ENCODE measurements at regions not wholly inside any gene's neighbourhood (a gene's known extent, or its start where the extent isn't known, plus 50 kb on each side); places are given as distances from the start of the nearest gene placed in this dataset.

GRCh38 chr11:119903389-119903788 lies 174.4 kb upstream of the NECTIN1 start:
- no peak for ATAC-seq
- no peaks in the 10 kb centered on the region for H3K9me3 Mint-ChIP-seq
- peaks cover 24 to 25% of the 10 kb centered on the region in 2 donors for H3K27me3 Mint-ChIP-seq
- no peak overlapping the region for H3K4me3 Mint-ChIP-seq
- H3K36me3 Mint-ChIP-seq: no peaks in the 10 kb centered on the region
- no peak overlapping the region for H3K27ac Mint-ChIP-seq
- H3K4me1 Mint-ChIP-seq (ENCODE audit: low read depth in 2 of 2): no peaks in the 10 kb centered on the region
- DNase-seq (ENCODE audit: low spot score): no peak

- no peak overlapping the region for H3K4me3 Mint-ChIP-seq
- peaks cover 19 to 20% of the 10 kb centered on the region in 2 donors for H3K27me3 Mint-ChIP-seq
- no peaks in the 10 kb centered on the region for H3K36me3 Mint-ChIP-seq
- H3K27ac Mint-ChIP-seq: no peak overlapping the region
- ATAC-seq (no peak), DNase-seq (ENCODE audit: low spot score) (no peak)
- H3K9me3 Mint-ChIP-seq: no peaks in the 10 kb centered on the region
- H3K4me1 Mint-ChIP-seq (ENCODE audit: low read depth in 2 of 2): no peaks in the 10 kb centered on the region
Observed at GRCh38 chr11:119902656-119903231, 173.7 kb upstream of the NECTIN1 start.

- no peaks in the 10 kb centered on the region for H3K9me3 Mint-ChIP-seq
- ATAC-seq (no peak), DNase-seq (ENCODE audit: low spot score) (no peak)
- no peaks in the 10 kb centered on the region for H3K36me3 Mint-ChIP-seq
- H3K4me3 Mint-ChIP-seq: no peak overlapping the region
- H3K27ac Mint-ChIP-seq: no peak overlapping the region
- H3K4me1 Mint-ChIP-seq (ENCODE audit: low read depth in 2 of 2): peaks cover 3 to 4% of the 10 kb centered on the region in 2 donors
- peaks cover 20% of the 10 kb centered on the region in 2 donors for H3K27me3 Mint-ChIP-seq
Observed at GRCh38 chr11:119901657-119902577, 172.9 kb upstream of the NECTIN1 start.

- no peaks in the 10 kb centered on the region for H3K9me3 Mint-ChIP-seq
- ATAC-seq (no peak), DNase-seq (ENCODE audit: low spot score) (no peak)
- H3K27ac Mint-ChIP-seq: no peak overlapping the region
- H3K4me3 Mint-ChIP-seq: no peak overlapping the region
- H3K36me3 Mint-ChIP-seq: no peaks in the 10 kb centered on the region
- H3K27me3 Mint-ChIP-seq: peaks cover 8 to 10% of the 10 kb centered on the region in 2 donors
- H3K4me1 Mint-ChIP-seq (ENCODE audit: low read depth in 2 of 2): peaks cover 13% of the 10 kb centered on the region in 2 donors
Observed at GRCh38 chr11:119899997-119900396, 171.0 kb upstream of the NECTIN1 start.

GRCh38 chr11:119897576-119897975 lies 168.6 kb upstream of the NECTIN1 start:
- peaks cover 13% of the 10 kb centered on the region in 2 donors for H3K4me1 Mint-ChIP-seq (ENCODE audit: low read depth in 2 of 2)
- no peak for ATAC-seq

GRCh38 chr11:119897046-119897440 lies 168.0 kb upstream of the NECTIN1 start:
- peaks cover 7 to 14% of the 10 kb centered on the region in 2 donors for H3K27me3 Mint-ChIP-seq
- no peaks in the 10 kb centered on the region for H3K9me3 Mint-ChIP-seq
- H3K36me3 Mint-ChIP-seq: no peaks in the 10 kb centered on the region
- ATAC-seq (no peak), DNase-seq (ENCODE audit: low spot score) (no peak)
- peaks cover 13% of the 10 kb centered on the region in 2 donors for H3K4me1 Mint-ChIP-seq (ENCODE audit: low read depth in 2 of 2)
- no peak overlapping the region for H3K4me3 Mint-ChIP-seq
- peak overlapping the region in 1 of 2 donors; percentile 2 for H3K27ac Mint-ChIP-seq

More at GRCh38 chr11:119897576-119897975, 168.6 kb upstream of the NECTIN1 start:
- Mint-ChIP-seq H3K27ac (peak overlapping the region in 1 of 2 donors; percentile 2), H3K27me3 (peaks cover 7 to 11% of the 10 kb centered on the region in 2 donors), H3K36me3 (no peaks in the 10 kb centered on the region), H3K9me3 (no peaks in the 10 kb centered on the region), H3K4me3 (no peak overlapping the region)
- DNase-seq (ENCODE audit: low spot score): no peak

- peaks cover 7 to 11% of the 10 kb centered on the region in 2 donors for H3K27me3 Mint-ChIP-seq
- peak overlapping the region in 1 of 2 donors; percentile 2 for H3K27ac Mint-ChIP-seq
- H3K4me1 Mint-ChIP-seq (ENCODE audit: low read depth in 2 of 2): peaks cover 13% of the 10 kb centered on the region in 2 donors
- no peaks in the 10 kb centered on the region for H3K36me3 Mint-ChIP-seq
- DNase-seq (ENCODE audit: low spot score) (no peak), ATAC-seq (no peak)
- no peaks in the 10 kb centered on the region for H3K9me3 Mint-ChIP-seq
- H3K4me3 Mint-ChIP-seq: peak overlapping the region; percentile 9
Observed at GRCh38 chr11:119896387-119897045, 167.5 kb upstream of the NECTIN1 start.

GRCh38 chr11:119895981-119896380 lies 167.0 kb upstream of the NECTIN1 start:
- DNase-seq (ENCODE audit: low spot score): no peak
- H3K27ac Mint-ChIP-seq: peak overlapping the region in 1 of 2 donors; percentile 2
- peak overlapping the region; percentile 9 for H3K4me3 Mint-ChIP-seq
- H3K9me3 Mint-ChIP-seq: no peaks in the 10 kb centered on the region
- peak; percentile 52 to 58 for ATAC-seq
- H3K4me1 Mint-ChIP-seq (ENCODE audit: low read depth in 2 of 2): peaks cover 13% of the 10 kb centered on the region in 2 donors
- H3K36me3 Mint-ChIP-seq: no peaks in the 10 kb centered on the region
- peaks cover 7 to 9% of the 10 kb centered on the region in 2 donors for H3K27me3 Mint-ChIP-seq

GRCh38 chr11:119894916-119895315 lies 165.9 kb upstream of the NECTIN1 start:
- H3K36me3 Mint-ChIP-seq: no peaks in the 10 kb centered on the region

GRCh38 chr11:119892311-119892808 lies 163.4 kb upstream of the NECTIN1 start:
- Mint-ChIP-seq H3K27ac (no peak overlapping the region), H3K36me3 (no peaks in the 10 kb centered on the region), H3K9me3 (no peaks in the 10 kb centered on the region), H3K4me1 (ENCODE audit: low read depth in 2 of 2) (peaks cover 13% of the 10 kb centered on the region in 2 donors), H3K27me3 (peaks cover 17 to 22% of the 10 kb centered on the region in 2 donors), H3K4me3 (no peak overlapping the region)
- DNase-seq (ENCODE audit: low spot score) (no peak), ATAC-seq (no peak)

More at GRCh38 chr11:119894916-119895315, 165.9 kb upstream of the NECTIN1 start:
- Mint-ChIP-seq H3K4me1 (ENCODE audit: low read depth in 2 of 2) (peaks cover 13% of the 10 kb centered on the region in 2 donors), H3K9me3 (no peaks in the 10 kb centered on the region), H3K4me3 (no peak overlapping the region), H3K27me3 (peaks cover 7 to 12% of the 10 kb centered on the region in 2 donors), H3K27ac (no peak overlapping the region)
- DNase-seq (ENCODE audit: low spot score) (no peak), ATAC-seq (no peak)

- ATAC-seq (no peak), DNase-seq (ENCODE audit: low spot score) (no peak)
- no peaks in the 10 kb centered on the region for H3K36me3 Mint-ChIP-seq
- H3K9me3 Mint-ChIP-seq: no peaks in the 10 kb centered on the region
- H3K27me3 Mint-ChIP-seq: peaks cover 14 to 15% of the 10 kb centered on the region in 2 donors
- no peak overlapping the region for H3K4me3 Mint-ChIP-seq
- no peak overlapping the region for H3K27ac Mint-ChIP-seq
- peaks cover 2 to 4% of the 10 kb centered on the region in 2 donors for H3K4me1 Mint-ChIP-seq (ENCODE audit: low read depth in 2 of 2)
Observed at GRCh38 chr11:119891055-119891768, 162.2 kb upstream of the NECTIN1 start.

GRCh38 chr11:119890466-119890865 lies 161.5 kb upstream of the NECTIN1 start:
- Mint-ChIP-seq H3K4me1 (ENCODE audit: low read depth in 2 of 2) (peaks cover 0 to 4% of the 10 kb centered on the region in 2 donors), H3K4me3 (no peak overlapping the region), H3K36me3 (no peaks in the 10 kb centered on the region), H3K27ac (no peak overlapping the region), H3K27me3 (peaks cover 14 to 16% of the 10 kb centered on the region in 2 donors), H3K9me3 (no peaks in the 10 kb centered on the region)
- no peak for DNase-seq (ENCODE audit: low spot score)
- no peak for ATAC-seq

- Mint-ChIP-seq H3K4me1 (ENCODE audit: low read depth in 2 of 2) (no peaks in the 10 kb centered on the region), H3K27me3 (peaks cover 18 to 23% of the 10 kb centered on the region in 2 donors), H3K9me3 (no peaks in the 10 kb centered on the region), H3K36me3 (no peaks in the 10 kb centered on the region), H3K4me3 (no peak overlapping the region), H3K27ac (no peak overlapping the region)
- ATAC-seq: no peak
- no peak for DNase-seq (ENCODE audit: low spot score)
Observed at GRCh38 chr11:119889728-119890280, 160.8 kb upstream of the NECTIN1 start.

Data from natural killer cell treated with Interleukin-12 subunit alpha and Interleukin-12 subunit beta and Interleukin-15 and Interleukin-18, amount 100 ng/mL, for 72 hours (primary cell).